Epithelial cell of proximal tubule (primary cell): ENCODE measurements at regions not wholly inside any gene's neighbourhood (a gene's known extent, or its start where the extent isn't known, plus 50 kb on each side); places are given as distances from the start of the nearest gene placed in this dataset.

Source experiments
- DNase-seq: peaks from one replicate; pipeline ENCODE4 v3.0.0-alpha.2; 2011; ENCODE audit warnings: low read depth
- H3K4me3 ChIP-seq: 2 replicates; pipeline ENCODE4 v1.5.1; 2011; ENCODE audit warnings: low read depth, mild to moderate bottlenecking, low read length
- CTCF ChIP-seq: conservative IDR thresholded peaks from 2 replicates; pipeline ENCODE4 v1.5.1; 2012; ENCODE audit warnings: low read depth, mild to moderate bottlenecking, low read length

DNA sequence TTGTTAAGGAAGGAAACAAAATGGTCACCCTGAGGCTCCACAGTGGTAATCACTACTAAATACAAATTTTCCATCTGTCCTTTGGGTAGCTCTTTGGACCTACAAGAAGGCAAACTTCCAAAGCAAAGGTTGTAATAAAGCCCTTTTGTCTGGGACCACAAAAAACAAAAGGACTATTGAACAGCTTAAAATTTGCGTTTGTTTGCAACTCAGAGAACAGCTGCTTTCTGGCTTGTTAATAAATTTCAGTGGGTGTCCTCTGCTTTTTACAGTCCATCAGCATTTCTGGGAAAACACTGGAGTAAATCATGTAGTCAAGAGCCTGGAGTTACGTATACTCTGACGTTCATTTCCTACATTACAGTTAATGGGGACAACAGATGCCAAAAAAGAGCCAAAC, 439.7 kb upstream of the DIAPH2 start:
- H3K4me3 ChIP-seq = no peak overlapping the region
- DNase-seq = no peak

GRCh38 chrX:96246436-96246835, 438.2 kb upstream of the DIAPH2 start:
- TF ChIP-seq CTCF = no peak

More for the DNA sequence above, 439.7 kb upstream of the DIAPH2 start:
- no peak for TF ChIP-seq CTCF

More at GRCh38 chrX:96246436-96246835, 438.2 kb upstream of the DIAPH2 start:
- H3K4me3 ChIP-seq = no peak overlapping the region
- no peak for DNase-seq
